ENCODE measurements at regions not wholly inside any gene's neighbourhood (a gene's known extent, or its start where the extent isn't known, plus 50 kb on each side); places are given as distances from the start of the nearest gene placed in this dataset.

DNA sequence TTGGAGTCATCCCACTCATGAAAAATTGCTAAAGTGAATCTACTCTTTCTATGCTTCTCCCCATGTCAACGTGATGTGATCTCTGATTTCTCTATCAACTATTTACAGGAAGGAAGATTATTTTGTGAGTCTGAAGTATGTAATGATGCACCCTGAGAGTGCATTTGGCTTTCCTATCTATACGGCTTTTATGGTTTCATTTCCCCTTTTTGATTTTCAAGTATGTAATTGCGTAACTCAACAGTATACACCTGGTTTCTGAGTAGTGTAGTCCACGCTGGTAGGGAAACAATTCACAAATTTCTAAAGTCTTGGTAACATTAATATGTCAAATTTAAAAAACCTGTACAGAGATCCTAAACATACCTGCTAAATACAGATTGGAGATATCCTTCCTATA, 194.7 kb upstream of the SEMA3A start:
- ATAC-seq = no peak
- no peak for TF ChIP-seq OSR1 (CRISPR knock-in tag; IDR thresholded peaks at IDR 0.05)
- TF ChIP-seq ZNF565 (CRISPR knock-in tag; conservative IDR thresholded peaks at IDR 0.05; ENCODE audit: low read depth) = no peak
- TF ChIP-seq ARNTL (CRISPR knock-in tag; IDR thresholded peaks at IDR 0.05; ENCODE audit: borderline replicate concordance, low read depth) = no peak
- no peak for TF ChIP-seq RARB (CRISPR knock-in tag; IDR thresholded peaks at IDR 0.05)
- no peak for TF ChIP-seq PPARA (CRISPR knock-in tag; IDR thresholded peaks at IDR 0.05; ENCODE audit: borderline replicate concordance)
- TF ChIP-seq ZFP3 (CRISPR knock-in tag; IDR thresholded peaks at IDR 0.05) = no peak
- TF ChIP-seq GLIS3 (CRISPR knock-in tag; IDR thresholded peaks at IDR 0.05) = no peak
- no peak for TF ChIP-seq SNAI2 (CRISPR knock-in tag; IDR thresholded peaks at IDR 0.05)
- TF ChIP-seq CSDC2 (CRISPR knock-in tag; IDR thresholded peaks at IDR 0.05) = no peak
- no peak for TF ChIP-seq ZFP30 (CRISPR knock-in tag; IDR thresholded peaks at IDR 0.05)
- TF ChIP-seq, protein P1, sequence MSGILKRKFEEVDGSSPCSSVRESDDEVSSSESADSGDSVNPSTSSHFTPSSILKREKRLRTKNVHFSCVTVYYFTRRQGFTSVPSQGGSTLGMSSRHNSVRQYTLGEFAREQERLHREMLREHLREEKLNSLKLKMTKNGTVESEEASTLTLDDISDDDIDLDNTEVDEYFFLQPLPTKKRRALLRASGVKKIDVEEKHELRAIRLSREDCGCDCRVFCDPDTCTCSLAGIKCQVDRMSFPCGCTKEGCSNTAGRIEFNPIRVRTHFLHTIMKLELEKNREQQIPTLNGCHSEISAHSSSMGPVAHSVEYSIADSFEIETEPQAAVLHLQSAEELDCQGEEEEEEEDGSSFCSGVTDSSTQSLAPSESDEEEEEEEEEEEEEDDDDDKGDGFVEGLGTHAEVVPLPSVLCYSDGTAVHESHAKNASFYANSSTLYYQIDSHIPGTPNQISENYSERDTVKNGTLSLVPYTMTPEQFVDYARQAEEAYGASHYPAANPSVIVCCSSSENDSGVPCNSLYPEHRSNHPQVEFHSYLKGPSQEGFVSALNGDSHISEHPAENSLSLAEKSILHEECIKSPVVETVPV (CRISPR knock-in tag; IDR thresholded peaks at IDR 0.05) = no peak
- TF ChIP-seq TOX (CRISPR knock-in tag; IDR thresholded peaks at IDR 0.05; ENCODE audit: borderline replicate concordance) = no peak
- TF ChIP-seq, protein P2, sequence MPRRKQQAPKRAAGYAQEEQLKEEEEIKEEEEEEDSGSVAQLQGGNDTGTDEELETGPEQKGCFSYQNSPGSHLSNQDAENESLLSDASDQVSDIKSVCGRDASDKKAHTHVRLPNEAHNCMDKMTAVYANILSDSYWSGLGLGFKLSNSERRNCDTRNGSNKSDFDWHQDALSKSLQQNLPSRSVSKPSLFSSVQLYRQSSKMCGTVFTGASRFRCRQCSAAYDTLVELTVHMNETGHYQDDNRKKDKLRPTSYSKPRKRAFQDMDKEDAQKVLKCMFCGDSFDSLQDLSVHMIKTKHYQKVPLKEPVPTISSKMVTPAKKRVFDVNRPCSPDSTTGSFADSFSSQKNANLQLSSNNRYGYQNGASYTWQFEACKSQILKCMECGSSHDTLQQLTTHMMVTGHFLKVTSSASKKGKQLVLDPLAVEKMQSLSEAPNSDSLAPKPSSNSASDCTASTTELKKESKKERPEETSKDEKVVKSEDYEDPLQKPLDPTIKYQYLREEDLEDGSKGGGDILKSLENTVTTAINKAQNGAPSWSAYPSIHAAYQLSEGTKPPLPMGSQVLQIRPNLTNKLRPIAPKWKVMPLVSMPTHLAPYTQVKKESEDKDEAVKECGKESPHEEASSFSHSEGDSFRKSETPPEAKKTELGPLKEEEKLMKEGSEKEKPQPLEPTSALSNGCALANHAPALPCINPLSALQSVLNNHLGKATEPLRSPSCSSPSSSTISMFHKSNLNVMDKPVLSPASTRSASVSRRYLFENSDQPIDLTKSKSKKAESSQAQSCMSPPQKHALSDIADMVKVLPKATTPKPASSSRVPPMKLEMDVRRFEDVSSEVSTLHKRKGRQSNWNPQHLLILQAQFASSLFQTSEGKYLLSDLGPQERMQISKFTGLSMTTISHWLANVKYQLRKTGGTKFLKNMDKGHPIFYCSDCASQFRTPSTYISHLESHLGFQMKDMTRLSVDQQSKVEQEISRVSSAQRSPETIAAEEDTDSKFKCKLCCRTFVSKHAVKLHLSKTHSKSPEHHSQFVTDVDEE (CRISPR knock-in tag; IDR thresholded peaks at IDR 0.05) = no peak
- TF ChIP-seq ISL1 (CRISPR knock-in tag; IDR thresholded peaks at IDR 0.05) = no peak
- no peak for TF ChIP-seq ZNF70 (CRISPR knock-in tag; IDR thresholded peaks at IDR 0.05)
- TF ChIP-seq, protein P3, sequence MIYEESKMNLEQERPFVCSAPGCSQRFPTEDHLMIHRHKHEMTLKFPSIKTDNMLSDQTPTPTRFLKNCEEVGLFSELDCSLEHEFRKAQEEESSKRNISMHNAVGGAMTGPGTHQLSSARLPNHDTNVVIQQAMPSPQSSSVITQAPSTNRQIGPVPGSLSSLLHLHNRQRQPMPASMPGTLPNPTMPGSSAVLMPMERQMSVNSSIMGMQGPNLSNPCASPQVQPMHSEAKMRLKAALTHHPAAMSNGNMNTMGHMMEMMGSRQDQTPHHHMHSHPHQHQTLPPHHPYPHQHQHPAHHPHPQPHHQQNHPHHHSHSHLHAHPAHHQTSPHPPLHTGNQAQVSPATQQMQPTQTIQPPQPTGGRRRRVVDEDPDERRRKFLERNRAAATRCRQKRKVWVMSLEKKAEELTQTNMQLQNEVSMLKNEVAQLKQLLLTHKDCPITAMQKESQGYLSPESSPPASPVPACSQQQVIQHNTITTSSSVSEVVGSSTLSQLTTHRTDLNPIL (CRISPR knock-in tag; IDR thresholded peaks at IDR 0.05; ENCODE audit: low read depth) = no peak
- TF ChIP-seq, protein P4, sequence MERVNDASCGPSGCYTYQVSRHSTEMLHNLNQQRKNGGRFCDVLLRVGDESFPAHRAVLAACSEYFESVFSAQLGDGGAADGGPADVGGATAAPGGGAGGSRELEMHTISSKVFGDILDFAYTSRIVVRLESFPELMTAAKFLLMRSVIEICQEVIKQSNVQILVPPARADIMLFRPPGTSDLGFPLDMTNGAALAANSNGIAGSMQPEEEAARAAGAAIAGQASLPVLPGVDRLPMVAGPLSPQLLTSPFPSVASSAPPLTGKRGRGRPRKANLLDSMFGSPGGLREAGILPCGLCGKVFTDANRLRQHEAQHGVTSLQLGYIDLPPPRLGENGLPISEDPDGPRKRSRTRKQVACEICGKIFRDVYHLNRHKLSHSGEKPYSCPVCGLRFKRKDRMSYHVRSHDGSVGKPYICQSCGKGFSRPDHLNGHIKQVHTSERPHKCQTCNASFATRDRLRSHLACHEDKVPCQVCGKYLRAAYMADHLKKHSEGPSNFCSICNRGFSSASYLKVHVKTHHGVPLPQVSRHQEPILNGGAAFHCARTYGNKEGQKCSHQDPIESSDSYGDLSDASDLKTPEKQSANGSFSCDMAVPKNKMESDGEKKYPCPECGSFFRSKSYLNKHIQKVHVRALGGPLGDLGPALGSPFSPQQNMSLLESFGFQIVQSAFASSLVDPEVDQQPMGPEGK (CRISPR knock-in tag; IDR thresholded peaks at IDR 0.05; ENCODE audit: borderline replicate concordance) = no peak
- no peak for TF ChIP-seq ZC3H10 (CRISPR knock-in tag; IDR thresholded peaks at IDR 0.05)
- TF ChIP-seq BACH2 (CRISPR knock-in tag; IDR thresholded peaks at IDR 0.05; ENCODE audit: borderline replicate concordance) = no peak
- TF ChIP-seq, protein P5, sequence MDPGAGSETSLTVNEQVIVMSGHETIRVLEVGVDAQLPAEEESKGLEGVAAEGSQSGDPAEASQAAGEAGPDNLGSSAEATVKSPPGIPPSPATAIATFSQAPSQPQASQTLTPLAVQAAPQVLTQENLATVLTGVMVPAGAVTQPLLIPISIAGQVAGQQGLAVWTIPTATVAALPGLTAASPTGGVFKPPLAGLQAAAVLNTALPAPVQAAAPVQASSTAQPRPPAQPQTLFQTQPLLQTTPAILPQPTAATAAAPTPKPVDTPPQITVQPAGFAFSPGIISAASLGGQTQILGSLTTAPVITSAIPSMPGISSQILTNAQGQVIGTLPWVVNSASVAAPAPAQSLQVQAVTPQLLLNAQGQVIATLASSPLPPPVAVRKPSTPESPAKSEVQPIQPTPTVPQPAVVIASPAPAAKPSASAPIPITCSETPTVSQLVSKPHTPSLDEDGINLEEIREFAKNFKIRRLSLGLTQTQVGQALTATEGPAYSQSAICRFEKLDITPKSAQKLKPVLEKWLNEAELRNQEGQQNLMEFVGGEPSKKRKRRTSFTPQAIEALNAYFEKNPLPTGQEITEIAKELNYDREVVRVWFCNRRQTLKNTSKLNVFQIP (CRISPR knock-in tag; IDR thresholded peaks at IDR 0.05; ENCODE audit: borderline replicate concordance, low read depth) = no peak

DNA sequence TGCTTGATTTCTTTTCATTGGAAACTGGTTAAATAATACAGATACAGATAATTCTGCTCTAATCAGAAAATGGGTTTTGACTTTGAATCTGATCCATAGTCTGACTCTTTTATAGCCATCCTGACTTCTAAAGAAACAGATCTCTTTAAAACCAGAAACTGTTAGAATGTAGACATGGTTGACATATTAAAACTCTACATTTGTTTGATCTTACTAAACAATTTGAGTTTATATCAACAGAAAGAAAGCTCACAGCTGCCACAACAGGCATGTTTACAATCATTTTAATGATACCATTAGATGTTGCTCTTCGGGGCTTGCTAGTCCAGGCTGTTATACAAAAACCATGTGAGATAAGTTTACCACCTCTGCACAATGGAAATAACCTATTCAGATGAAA, 193.0 kb upstream of the SEMA3A start:
- ATAC-seq = no peak
- no peak for TF ChIP-seq SNAI2 (CRISPR knock-in tag; IDR thresholded peaks at IDR 0.05)
- TF ChIP-seq, protein P5 (CRISPR knock-in tag; IDR thresholded peaks at IDR 0.05; ENCODE audit: borderline replicate concordance, low read depth) = no peak
- TF ChIP-seq, protein P2 (CRISPR knock-in tag; IDR thresholded peaks at IDR 0.05) = no peak
- TF ChIP-seq ARNTL (CRISPR knock-in tag; IDR thresholded peaks at IDR 0.05; ENCODE audit: borderline replicate concordance, low read depth) = no peak
- no peak for TF ChIP-seq ZNF565 (CRISPR knock-in tag; conservative IDR thresholded peaks at IDR 0.05; ENCODE audit: low read depth)
- TF ChIP-seq PPARA (CRISPR knock-in tag; IDR thresholded peaks at IDR 0.05; ENCODE audit: borderline replicate concordance) = no peak
- no peak for TF ChIP-seq ZNF70 (CRISPR knock-in tag; IDR thresholded peaks at IDR 0.05)
- no peak for TF ChIP-seq ZFP3 (CRISPR knock-in tag; IDR thresholded peaks at IDR 0.05)
- TF ChIP-seq TCF4 (CRISPR knock-in tag; IDR thresholded peaks at IDR 0.05; ENCODE audit: borderline replicate concordance) = no peak; the same call in 1 of the 2 replicates
- no peak for TF ChIP-seq ISL1 (CRISPR knock-in tag; IDR thresholded peaks at IDR 0.05)
- no peak for TF ChIP-seq OSR1 (CRISPR knock-in tag; IDR thresholded peaks at IDR 0.05)
- TF ChIP-seq, protein P4 (CRISPR knock-in tag; IDR thresholded peaks at IDR 0.05; ENCODE audit: borderline replicate concordance) = no peak
- no peak for TF ChIP-seq TOX (CRISPR knock-in tag; IDR thresholded peaks at IDR 0.05; ENCODE audit: borderline replicate concordance)
- no peak for TF ChIP-seq ZFP30 (CRISPR knock-in tag; IDR thresholded peaks at IDR 0.05)
- TF ChIP-seq ZC3H10 (CRISPR knock-in tag; IDR thresholded peaks at IDR 0.05) = no peak
